HG02588 (cell line): ENCODE measurements at regions not wholly inside any gene's neighbourhood (a gene's known extent, or its start where the extent isn't known, plus 50 kb on each side); places are given as distances from the start of the nearest gene placed in this dataset.

Experiments used
- ATAC-seq: cut with Tn5 transposase; IDR thresholded peaks from one replicate; pipeline ENCODE4 v1.9.1; 2021; ENCODE audit warnings: mild to moderate bottlenecking, moderate library complexity; ENCODE audit not compliant: unreplicated experiment

GRCh38 chrX:20352935-20353336 lies 86.2 kb upstream of the RPS6KA3 start:
- no peak for ATAC-seq

GRCh38 chrX:20352504-20352903 lies 85.8 kb upstream of the RPS6KA3 start:
- ATAC-seq = no peak

- ATAC-seq = no peak
Observed at GRCh38 chrX:20350596-20350995, 83.9 kb upstream of the RPS6KA3 start.

- ATAC-seq = no peak
Observed at GRCh38 chrX:20348139-20348538, 81.4 kb upstream of the RPS6KA3 start.

GRCh38 chrX:20347481-20347880 lies 80.8 kb upstream of the RPS6KA3 start:
- no peak for ATAC-seq

GRCh38 chrX:20333672-20334071 lies 67.0 kb upstream of the RPS6KA3 start:
- ATAC-seq = no peak

- ATAC-seq = no peak
Observed at GRCh38 chrX:20330545-20330944, 63.8 kb upstream of the RPS6KA3 start.

GRCh38 chrX:20329435-20329834 lies 62.7 kb upstream of the RPS6KA3 start:
- no peak for ATAC-seq

GRCh38 chrX:20325786-20326388 lies 59.2 kb upstream of the RPS6KA3 start:
- no peak for ATAC-seq

GRCh38 chrX:20322887-20323286 lies 56.2 kb upstream of the RPS6KA3 start:
- no peak for ATAC-seq

GRCh38 chrX:20320461-20321159 lies 53.9 kb upstream of the RPS6KA3 start:
- ATAC-seq = peak; percentile 92

GRCh38 chrX:20319054-20319453 lies 52.3 kb upstream of the RPS6KA3 start:
- ATAC-seq = no peak

GRCh38 chrX:20317873-20318272 lies 51.2 kb upstream of the RPS6KA3 start:
- ATAC-seq = no peak
